H1 (cell line): ENCODE measurements at regions not wholly inside any gene's neighbourhood (a gene's known extent, or its start where the extent isn't known, plus 50 kb on each side); places are given as distances from the start of the nearest gene placed in this dataset.

Experiments
- CTCF ChIA-PET: fragments of 300-600 bp; sonication (Branson Sonifier 250); formaldehyde crosslinking; loops from one replicate; lab custom pipeline; 2021; ENCODE audit not compliant: partially characterized antibody; lab: Charles Lee
- POLR2A ChIA-PET: fragments of 300-600 bp; sonication (Branson Sonifier 250); formaldehyde crosslinking; loops from one replicate; lab custom pipeline; 2021; ENCODE audit warnings: inconsistent platforms; ENCODE audit not compliant: partially characterized antibody; lab: Charles Lee
- DNase-seq, 2 experiments: peaks; one replicate each; pipeline versions ENCODE4 v3.0.0 to v3.0.0-alpha.2; 2010 to 2022; ENCODE audit warnings: low spot score in 2 of 2, low read depth in 1 of 2, mixed read lengths in 1 of 2
- FAIRE-seq: peaks from 2 replicates; lab custom pipeline; 2011; peaks lifted over from hg19 to GRCh38; lab: Jason Lieb, UNC
- H2AFZ ChIP-seq: 2 replicates; pipeline ENCODE4 v1.8.1; 2012; ENCODE audit warnings: low read length, inconsistent platforms
- H2AK5ac ChIP-seq: 2 replicates; pipeline ENCODE4 v1.6.1; 2013; ENCODE audit warnings: low read depth, low read length
- H2BK120ac ChIP-seq: replicated peaks from 2 replicates; pipeline ENCODE3; 2013; ENCODE audit warnings: low read depth, low read length, inconsistent platforms
- H2BK12ac ChIP-seq: 2 replicates; pipeline ENCODE4 v1.6.1; 2013; ENCODE audit warnings: low read depth, low read length
- H2BK15ac ChIP-seq: 2 replicates; pipeline ENCODE4 v1.6.1; 2013; ENCODE audit warnings: low read length
- H2BK20ac ChIP-seq: 2 replicates; pipeline ENCODE4 v1.6.1; 2013; ENCODE audit warnings: low read length
- H2BK5ac ChIP-seq: 2 replicates; pipeline ENCODE4 v1.6.1; 2013; ENCODE audit warnings: low read depth, low read length
- H3K14ac ChIP-seq: 2 replicates; pipeline ENCODE4 v1.6.1; 2013; ENCODE audit warnings: inconsistent platforms; ENCODE audit not compliant: insufficient read length
- H3K18ac ChIP-seq: 2 replicates; pipeline ENCODE4 v1.6.1; 2013; ENCODE audit warnings: low read length; ENCODE audit errors: extremely low read depth
- H3K23ac ChIP-seq: 2 replicates; pipeline ENCODE4 v1.6.1; 2013; ENCODE audit warnings: inconsistent platforms; ENCODE audit not compliant: insufficient read length
- H3K23me2 ChIP-seq: 2 replicates; pipeline ENCODE4 v1.6.1; 2013; ENCODE audit warnings: low read depth, low read length
- H3K27ac ChIP-seq: 2 replicates; pipeline ENCODE4 v1.6.1; 2011; ENCODE audit warnings: low read depth, low read length, inconsistent platforms
- H3K27me3 ChIP-seq, 4 experiments: replicated peaks in 1 of 4; 1 replicate in 1 of 4; 2 replicates in 3 of 4; pipeline versions ENCODE4 v1.6.1 to v1.8.1; 2011 to 2013; ENCODE audit warnings: low read length in 3 of 4, mild to moderate bottlenecking in 3 of 4, inconsistent platforms in 2 of 4, mixed read lengths in 2 of 4, moderate library complexity in 1 of 4; ENCODE audit not compliant: control insufficient read depth in 3 of 4, insufficient read depth in 3 of 4; ENCODE audit errors: extremely low read depth in 1 of 4
- H3K36me3 ChIP-seq, 4 experiments: 2 replicates each; pipeline versions ENCODE4 v1.6.1 to v1.8.1; 2011 to 2013; ENCODE audit warnings: mild to moderate bottlenecking in 4 of 4, low read length in 3 of 4, moderate library complexity in 2 of 4, control low read depth in 1 of 4, inconsistent platforms in 1 of 4; ENCODE audit not compliant: insufficient read depth in 4 of 4, control insufficient read depth in 2 of 4
- H3K4ac ChIP-seq: replicated peaks from 2 replicates; pipeline ENCODE3; 2013; ENCODE audit warnings: low read length, low read depth, mixed read lengths, inconsistent platforms; ENCODE audit not compliant: insufficient read length
- H3K4me1 ChIP-seq, 4 experiments: replicated peaks in 1 of 4; 1 replicate in 1 of 4; 2 replicates in 3 of 4; pipeline versions ENCODE4 v1.6.1 to v1.8.1; 2011 to 2013; ENCODE audit warnings: low read length in 3 of 4, inconsistent platforms in 2 of 4, mixed read lengths in 1 of 4; ENCODE audit not compliant: insufficient read depth in 4 of 4, control insufficient read depth in 3 of 4
- H3K4me2 ChIP-seq, 2 experiments: 2 replicates each; pipeline versions ENCODE4 v1.6.1 to v1.8.1; 2011 to 2013; ENCODE audit warnings: low read depth in 2 of 2, low read length in 2 of 2, control low read depth in 1 of 2, inconsistent platforms in 1 of 2, mild to moderate bottlenecking in 1 of 2; ENCODE audit not compliant: insufficient read depth in 1 of 2
- H3K4me3 ChIP-seq, 4 experiments: fragments of 200-600, 300-600 bp in 1 of 4; sonication (generic), shearing (Covaris generic), sonication (Bioruptor Twin) in 1 of 4; 2 replicates each; pipeline versions ENCODE4 v1.5.1 to v1.8.1; 2011 to 2016; ENCODE audit warnings: low read length in 4 of 4, low read depth in 3 of 4, control low read depth in 2 of 4, inconsistent platforms in 2 of 4, mild to moderate bottlenecking in 2 of 4, mixed read lengths in 1 of 4, moderate library complexity in 1 of 4; ENCODE audit not compliant: insufficient read depth in 2 of 4; ENCODE audit errors: extremely low read depth in 1 of 4
- H3K56ac ChIP-seq: replicated peaks from 2 replicates; pipeline ENCODE3; 2013; ENCODE audit warnings: low read depth, mild to moderate bottlenecking, mixed read lengths, low read length, inconsistent platforms; ENCODE audit not compliant: insufficient read length
- H3K79me1 ChIP-seq: 2 replicates; pipeline ENCODE4 v1.6.1; 2013; ENCODE audit warnings: low read depth, low read length, control low read depth
- H3K79me2 ChIP-seq, 2 experiments: 2 replicates each; pipeline versions ENCODE4 v1.6.1 to v1.8.1; 2012 to 2013; ENCODE audit warnings: low read length in 2 of 2, mild to moderate bottlenecking in 2 of 2, inconsistent platforms in 1 of 2; ENCODE audit not compliant: insufficient read depth in 2 of 2, control insufficient read depth in 1 of 2
- H3K9ac ChIP-seq, 4 experiments: replicated peaks in 1 of 4; 1 replicate in 1 of 4; 2 replicates in 3 of 4; pipeline versions ENCODE4 v1.6.1 to v1.8.1; 2011 to 2013; ENCODE audit warnings: low read depth in 3 of 4, low read length in 3 of 4, control low read depth in 2 of 4, mild to moderate bottlenecking in 2 of 4, moderate library complexity in 2 of 4, inconsistent platforms in 1 of 4; ENCODE audit errors: extremely low read depth in 1 of 4
- H3K9me3 ChIP-seq, 2 experiments: 2 replicates each; pipeline versions ENCODE4 v1.6.1 to v1.8.1; 2012 to 2013; ENCODE audit warnings: mild to moderate bottlenecking in 2 of 2, moderate library complexity in 2 of 2, control low read depth in 1 of 2, inconsistent platforms in 1 of 2, low read depth in 1 of 2, low read length in 1 of 2, mixed read lengths in 1 of 2; ENCODE audit not compliant: insufficient read depth in 2 of 2
- H4K20me1 ChIP-seq, 2 experiments: replicated peaks in 1 of 2; 2 replicates each; pipeline versions ENCODE3 to v1.8.1; 2011 to 2013; ENCODE audit warnings: inconsistent platforms in 2 of 2, low read length in 2 of 2, mild to moderate bottlenecking in 1 of 2; ENCODE audit not compliant: insufficient read depth in 2 of 2, control insufficient read depth in 1 of 2
- H4K5ac ChIP-seq: 2 replicates; pipeline ENCODE4 v1.6.1; 2013; ENCODE audit warnings: low read length, low read depth, mixed read lengths, inconsistent platforms; ENCODE audit not compliant: insufficient read length
- H4K8ac ChIP-seq: 2 replicates; pipeline ENCODE4 v1.8.0; 2013; ENCODE audit warnings: mild to moderate bottlenecking, moderate library complexity, low read length, inconsistent platforms; ENCODE audit not compliant: insufficient read depth; ENCODE audit errors: extremely low read depth
- H4K91ac ChIP-seq: replicated peaks from 2 replicates; pipeline ENCODE3; 2013; ENCODE audit warnings: low read length, mixed read lengths, inconsistent platforms; ENCODE audit not compliant: insufficient read length
- BRCA1 ChIP-seq: IDR thresholded peaks from 2 replicates; pipeline ENCODE4 v1.6.1; 2012; ENCODE audit warnings: low read depth, low read length, improper control_type of control experiment
- CEBPB ChIP-seq: IDR thresholded peaks from 2 replicates; pipeline ENCODE4 v1.6.1; 2012; ENCODE audit warnings: low read depth, low read length
- EP300 ChIP-seq, 2 experiments: IDR thresholded peaks; 1 replicate in 1 of 2; 2 replicates in 1 of 2; pipeline ENCODE4 v1.6.1; 2011 to 2012; ENCODE audit warnings: low read depth in 2 of 2, low read length in 2 of 2, mild to moderate bottlenecking in 2 of 2, borderline replicate concordance in 1 of 2, inconsistent platforms in 1 of 2, moderate library complexity in 1 of 2
- MAX ChIP-seq: IDR thresholded peaks from 2 replicates; pipeline ENCODE4 v1.6.1; 2012; ENCODE audit warnings: inconsistent platforms
- NANOG ChIP-seq: IDR thresholded peaks from 2 replicates; pipeline ENCODE4 v1.6.1; 2011; ENCODE audit warnings: low read length, low read depth, mild to moderate bottlenecking, inconsistent platforms; ENCODE audit not compliant: insufficient read depth, poor library complexity, severe bottlenecking
- RFX5 ChIP-seq: IDR thresholded peaks from 2 replicates; pipeline ENCODE4 v1.6.1; 2011; ENCODE audit warnings: low read depth, low read length, improper control_type of control experiment, borderline replicate concordance
- RNF2 ChIP-seq: fragments of 200-900, 300-1000 bp; sonication (generic); IDR thresholded peaks from 2 replicates; pipeline ENCODE4 v1.7.1; 2016; ENCODE audit warnings: borderline replicate concordance, low read depth, mild to moderate bottlenecking, antibody characterized with exemption, low read length; ENCODE audit not compliant: poor library complexity, severe bottlenecking; ENCODE audit errors: missing control alignments
- SIN3A ChIP-seq, 2 experiments: IDR thresholded peaks in 1 of 2; conservative IDR thresholded peaks in 1 of 2; 2 replicates each; pipeline ENCODE4 v1.6.1; 2011 to 2012; ENCODE audit warnings: low read length in 2 of 2, improper control_type of control experiment in 1 of 2, low read depth in 1 of 2, mild to moderate bottlenecking in 1 of 2
- SP2 ChIP-seq: IDR thresholded peaks from 2 replicates; pipeline ENCODE4 v1.6.1; 2012; ENCODE audit warnings: mild to moderate bottlenecking, low read length, inconsistent platforms
- SUZ12 ChIP-seq: fragments of 200-600 bp; sonication (generic); IDR thresholded peaks from 2 replicates; pipeline ENCODE4 v1.6.1; 2012; ENCODE audit warnings: mild to moderate bottlenecking, inconsistent platforms, low read length, moderate library complexity, mixed read lengths
- WGBS, 2 experiments: shearing (Covaris generic) in 1 of 2; methylation state at CpG; one replicate each; pipeline versions ENCODE4 v1.1.6 to v1.1.7; 2013 to 2015; ENCODE audit warnings: low lambda C conversion rate in 2 of 2, mixed read lengths in 2 of 2, inconsistent platforms in 1 of 2, low coverage in 1 of 2, missing lambda C conversion rate in 1 of 2; ENCODE audit not compliant: insufficient replicate concordance in 2 of 2, insufficient coverage in 1 of 2, insufficient read length in 1 of 2; ENCODE audit errors: extremely low coverage in 1 of 2, missing lambda C conversion rate in 1 of 2; 5-methylcytosine and 5-hydroxymethylcytosine counted together
- TF ChIP-seq, protein P1 (sequence below): IDR thresholded peaks from 2 replicates; pipeline ENCODE4 v1.6.1; 2012; ENCODE audit warnings: low read length, inconsistent platforms

DNA sequence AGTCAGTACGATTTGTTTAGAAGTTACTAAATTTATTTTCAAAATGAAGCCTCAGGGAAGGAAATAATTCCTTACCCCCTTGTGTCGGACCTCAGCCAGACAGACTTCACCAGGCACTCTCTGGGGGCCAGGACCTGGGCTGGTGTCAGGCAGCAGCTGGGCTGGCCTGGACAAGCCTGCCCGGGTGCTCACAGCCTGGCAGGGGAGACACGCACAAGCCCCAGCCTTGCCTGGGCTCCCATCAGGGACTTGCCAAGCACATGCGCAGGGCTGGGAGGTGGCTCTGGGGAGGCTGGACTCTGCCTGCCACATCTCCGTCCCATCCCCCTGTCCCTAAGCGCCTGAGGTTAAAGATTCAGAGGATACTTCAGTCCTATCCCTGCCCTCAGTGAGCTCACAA, 56.8 kb upstream of the HS6ST1 start:
- CTCF ChIA-PET: interaction anchor here (1.5 to 2.1 kb wide), 3 partner anchors 9 to 21 kb away, joined by 5 to 10 read pairs (median 6); no protein-coding TSS in a partner anchor
- Histone ChIP-seq H3K4me1 (peaks cover 0 to 13% (median 5%) of the 10 kb centered on the region in 4 experiments; a peak in 4 of 7 replicates), H2BK20ac (peak overlapping the region; percentile 61; the same call in 1 of the 2 replicates), H3K56ac (no peak overlapping the region), H3K9ac (no peak overlapping the region), H2BK5ac (no peak overlapping the region), H3K79me1 (no peaks in the 10 kb centered on the region), H4K20me1 (no peaks in the 10 kb centered on the region), H3K79me2 (no peaks in the 10 kb centered on the region), H2BK15ac (peak overlapping the region; percentile 75; the same call in 1 of the 2 replicates), H3K27ac (no peak overlapping the region), H3K9me3 (no peaks in the 10 kb centered on the region), H3K23me2 (no peaks in the 10 kb centered on the region), H2BK12ac (peak overlapping the region; percentile 80; the same call in 1 of the 2 replicates), H2BK120ac (no peak overlapping the region), H4K91ac (peak overlapping the region; percentile 25), H3K4me3 (no peak overlapping the region), H3K36me3 (no peaks in the 10 kb centered on the region), H3K4me2 (no peak overlapping the region), H4K5ac (no peak overlapping the region), H2AFZ (no peak overlapping the region), H4K8ac (no peak overlapping the region), H3K14ac (no peak overlapping the region), H3K23ac (no peak overlapping the region), H3K27me3 (peaks cover 0 to 5% (median 0%) of the 10 kb centered on the region in 4 experiments; a peak in 4 of 7 replicates), H3K4ac (no peak overlapping the region), H3K18ac (peak overlapping the region; percentile 19; the same call in 1 of the 2 replicates), H2AK5ac (no peak overlapping the region)
- WGBS, 2 experiments: 86% methylated on average over 7 of the region's 7 CpGs; no CpG with 5 or more reads in 1 of the 2 experiments
- DNase-seq (no peak), FAIRE-seq (no peak)
- POLR2A ChIA-PET: no interaction called here
- no peak for TF ChIP-seq BRCA1
- no peak for TF ChIP-seq EP300 (IDR thresholded peaks at IDR 0.05; ENCODE audit: borderline replicate concordance in 1 of 2, low read depth in 2 of 2, low read length in 2 of 2)
- TF ChIP-seq RFX5: no peak
- no peak for TF ChIP-seq RNF2
- TF ChIP-seq, protein P1, sequence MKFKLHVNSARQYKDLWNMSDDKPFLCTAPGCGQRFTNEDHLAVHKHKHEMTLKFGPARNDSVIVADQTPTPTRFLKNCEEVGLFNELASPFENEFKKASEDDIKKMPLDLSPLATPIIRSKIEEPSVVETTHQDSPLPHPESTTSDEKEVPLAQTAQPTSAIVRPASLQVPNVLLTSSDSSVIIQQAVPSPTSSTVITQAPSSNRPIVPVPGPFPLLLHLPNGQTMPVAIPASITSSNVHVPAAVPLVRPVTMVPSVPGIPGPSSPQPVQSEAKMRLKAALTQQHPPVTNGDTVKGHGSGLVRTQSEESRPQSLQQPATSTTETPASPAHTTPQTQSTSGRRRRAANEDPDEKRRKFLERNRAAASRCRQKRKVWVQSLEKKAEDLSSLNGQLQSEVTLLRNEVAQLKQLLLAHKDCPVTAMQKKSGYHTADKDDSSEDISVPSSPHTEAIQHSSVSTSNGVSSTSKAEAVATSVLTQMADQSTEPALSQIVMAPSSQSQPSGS: no peak
- no peak for TF ChIP-seq NANOG
- TF ChIP-seq CEBPB: no peak
- TF ChIP-seq SIN3A (conservative IDR thresholded peaks at IDR 0.05 in 1 of 2, IDR thresholded peaks at IDR 0.05 in 1 of 2; ENCODE audit: low read depth in 1 of 2, low read length in 2 of 2): no peak
- TF ChIP-seq SP2: no peak
- TF ChIP-seq SUZ12: no peak
- TF ChIP-seq MAX: no peak
